PC-3 (cell line): ENCODE measurements at regions not wholly inside any gene's neighbourhood (a gene's known extent, or its start where the extent isn't known, plus 50 kb on each side); places are given as distances from the start of the nearest gene placed in this dataset.

Experiments used
- EZH2 ChIP-seq: fragments of 300-600 bp; sonication (generic); IDR thresholded peaks from one replicate; pipeline ENCODE4 v1.6.1; 2017; ENCODE audit warnings: antibody characterized with exemption, mild to moderate bottlenecking, low read length; ENCODE audit not compliant: unreplicated experiment
- EZH2phosphoT487 ChIP-seq: fragments of 300-600 bp; sonication (generic); IDR thresholded peaks from 2 replicates; pipeline ENCODE4 v1.6.1; 2018; ENCODE audit warnings: mild to moderate bottlenecking, antibody characterized with exemption, low read length, borderline replicate concordance
- TF ChIP-seq, protein P1 (sequence below): fragments of 300-600 bp; sonication (generic); conservative IDR thresholded peaks from 2 replicates; pipeline ENCODE4 v1.5.1; 2017; ENCODE audit warnings: antibody characterized with exemption, low read depth, mild to moderate bottlenecking, low read length

DNA sequence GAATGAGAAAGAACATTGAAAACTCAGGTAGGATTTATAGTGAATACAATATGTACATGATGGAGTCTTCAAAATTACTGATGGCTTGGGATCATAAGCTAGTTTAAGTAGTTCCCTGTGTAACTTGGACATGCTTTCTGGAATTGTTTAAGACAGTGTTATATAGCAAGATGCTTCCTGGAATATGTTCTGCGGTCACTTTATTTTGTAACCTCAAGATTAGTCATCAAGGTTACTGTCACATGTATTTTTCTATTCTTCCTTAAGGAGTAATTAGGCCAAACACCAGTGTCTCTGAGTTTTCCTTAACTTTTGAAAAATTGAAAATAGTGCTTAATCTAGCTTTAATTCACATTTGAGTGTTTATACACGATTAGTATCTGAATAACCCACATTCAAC lies 760.3 kb upstream of the ARRDC4 start:
- no peak for TF ChIP-seq EZH2
- TF ChIP-seq, protein P1, sequence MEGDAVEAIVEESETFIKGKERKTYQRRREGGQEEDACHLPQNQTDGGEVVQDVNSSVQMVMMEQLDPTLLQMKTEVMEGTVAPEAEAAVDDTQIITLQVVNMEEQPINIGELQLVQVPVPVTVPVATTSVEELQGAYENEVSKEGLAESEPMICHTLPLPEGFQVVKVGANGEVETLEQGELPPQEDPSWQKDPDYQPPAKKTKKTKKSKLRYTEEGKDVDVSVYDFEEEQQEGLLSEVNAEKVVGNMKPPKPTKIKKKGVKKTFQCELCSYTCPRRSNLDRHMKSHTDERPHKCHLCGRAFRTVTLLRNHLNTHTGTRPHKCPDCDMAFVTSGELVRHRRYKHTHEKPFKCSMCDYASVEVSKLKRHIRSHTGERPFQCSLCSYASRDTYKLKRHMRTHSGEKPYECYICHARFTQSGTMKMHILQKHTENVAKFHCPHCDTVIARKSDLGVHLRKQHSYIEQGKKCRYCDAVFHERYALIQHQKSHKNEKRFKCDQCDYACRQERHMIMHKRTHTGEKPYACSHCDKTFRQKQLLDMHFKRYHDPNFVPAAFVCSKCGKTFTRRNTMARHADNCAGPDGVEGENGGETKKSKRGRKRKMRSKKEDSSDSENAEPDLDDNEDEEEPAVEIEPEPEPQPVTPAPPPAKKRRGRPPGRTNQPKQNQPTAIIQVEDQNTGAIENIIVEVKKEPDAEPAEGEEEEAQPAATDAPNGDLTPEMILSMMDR: no peak
- TF ChIP-seq EZH2phosphoT487: no peak
